HepG2 (cell line): ENCODE measurements at regions not wholly inside any gene's neighbourhood (a gene's known extent, or its start where the extent isn't known, plus 50 kb on each side); places are given as distances from the start of the nearest gene placed in this dataset.

Experiments
- AKAP8 ChIP-seq: sonication (generic); formaldehyde crosslinking; IDR thresholded peaks from 2 replicates; pipeline ENCODE4 v1.5.1; 2020; ENCODE audit warnings: mild to moderate bottlenecking, missing genetic modification reagents
- CEBPZ ChIP-seq: IDR thresholded peaks from 2 replicates; pipeline ENCODE4 v1.6.1; 2012; ENCODE audit warnings: low read length, improper control_type of control experiment
- CENPBD1 ChIP-seq: sonication (generic); formaldehyde crosslinking; IDR thresholded peaks from 2 replicates; pipeline ENCODE4 v1.8.0; 2022; ENCODE audit warnings: missing genetic modification reagents, low read depth, mild to moderate bottlenecking, borderline replicate concordance
- FOXO1 ChIP-seq: sonication (generic); formaldehyde crosslinking; IDR thresholded peaks from 2 replicates; pipeline ENCODE4 v1.4.0; 2020; ENCODE audit warnings: missing genetic modification reagents
- HNF4G ChIP-seq, 2 experiments: sonication (generic) in 1 of 2; formaldehyde crosslinking in 1 of 2; IDR thresholded peaks; 2 replicates each; pipeline versions ENCODE4 v1.4.0 to v1.6.1; 2011 to 2020; ENCODE audit warnings: borderline replicate concordance in 2 of 2, low read depth in 2 of 2, mild to moderate bottlenecking in 2 of 2, low read length in 1 of 2, missing genetic modification reagents in 1 of 2, moderate library complexity in 1 of 2
- KLF12 ChIP-seq: sonication (generic); formaldehyde crosslinking; IDR thresholded peaks from 2 replicates; pipeline ENCODE4 v1.4.0; 2020; ENCODE audit warnings: missing genetic modification reagents, borderline replicate concordance
- NKX3-1 ChIP-seq: sonication (generic); formaldehyde crosslinking; IDR thresholded peaks from 2 replicates; pipeline ENCODE4 v1.5.0; 2020; ENCODE audit warnings: missing genetic modification reagents
- RAD21 ChIP-seq: fragments of 450-650 bp; formaldehyde crosslinking; IDR thresholded peaks from 2 replicates; pipeline ENCODE4 v1.5.0; 2020; ENCODE audit warnings: mild to moderate bottlenecking
- RAD51 ChIP-seq: fragments of 450-650 bp; IDR thresholded peaks from 2 replicates; pipeline ENCODE4 v1.6.1; 2016; ENCODE audit warnings: borderline replicate concordance
- RFXANK ChIP-seq: IDR thresholded peaks from 2 replicates; pipeline ENCODE4 v1.6.1; 2016
- SCMH1 ChIP-seq: sonication (generic); formaldehyde crosslinking; IDR thresholded peaks from 2 replicates; pipeline ENCODE4 v1.9.0; 2021; ENCODE audit warnings: missing genetic modification reagents, mild to moderate bottlenecking, borderline replicate concordance
- SMAD3 ChIP-seq: sonication (generic); formaldehyde crosslinking; IDR thresholded peaks from 2 replicates; pipeline ENCODE4 v1.4.0; 2020; ENCODE audit warnings: missing genetic modification reagents
- TCF7 ChIP-seq: sonication (generic); IDR thresholded peaks from 2 replicates; pipeline ENCODE4 v1.6.1; 2016; ENCODE audit warnings: antibody characterized with exemption, low read depth
- THAP8 ChIP-seq: sonication (generic); formaldehyde crosslinking; IDR thresholded peaks from 2 replicates; pipeline ENCODE4 v1.5.1; 2020; ENCODE audit warnings: missing genetic modification reagents, mild to moderate bottlenecking, borderline replicate concordance
- TOPORS ChIP-seq: sonication (generic); formaldehyde crosslinking; IDR thresholded peaks from 2 replicates; pipeline ENCODE4 v1.8.0; 2023; ENCODE audit warnings: mild to moderate bottlenecking, missing genetic modification reagents
- ZMAT3 ChIP-seq: sonication (generic); formaldehyde crosslinking; conservative IDR thresholded peaks from 2 replicates; pipeline ENCODE4 v1.7.0; 2021; ENCODE audit warnings: missing genetic modification reagents
- ZNF12 ChIP-seq: sonication (generic); formaldehyde crosslinking; IDR thresholded peaks from 2 replicates; pipeline ENCODE4 v1.5.0; 2020; ENCODE audit warnings: missing genetic modification reagents
- ZNF234 ChIP-seq: sonication (generic); formaldehyde crosslinking; conservative IDR thresholded peaks from 2 replicates; pipeline ENCODE4 v1.5.1; 2020; ENCODE audit warnings: mild to moderate bottlenecking, missing genetic modification reagents
- ZNF382 ChIP-seq: sonication (generic); formaldehyde crosslinking; IDR thresholded peaks from 2 replicates; pipeline ENCODE4 v1.5.0; 2020; ENCODE audit warnings: missing genetic modification reagents, mild to moderate bottlenecking, borderline replicate concordance
- ZNF460 ChIP-seq: sonication (generic); formaldehyde crosslinking; IDR thresholded peaks from 2 replicates; pipeline ENCODE4 v1.5.1; 2020; ENCODE audit warnings: missing genetic modification reagents, mild to moderate bottlenecking, borderline replicate concordance
- ZNF737 ChIP-seq: sonication (generic); formaldehyde crosslinking; IDR thresholded peaks from 2 replicates; pipeline ENCODE4 v1.5.0; 2020; ENCODE audit warnings: missing genetic modification reagents, mild to moderate bottlenecking, borderline replicate concordance
- ZNF790 ChIP-seq: sonication (generic); formaldehyde crosslinking; IDR thresholded peaks from 2 replicates; pipeline ENCODE4 v1.8.0; 2022; ENCODE audit warnings: missing genetic modification reagents, mild to moderate bottlenecking, borderline replicate concordance
- ZSCAN21 ChIP-seq: sonication (generic); formaldehyde crosslinking; IDR thresholded peaks from 2 replicates; pipeline ENCODE4 v1.8.0; 2022; ENCODE audit warnings: mild to moderate bottlenecking, missing genetic modification reagents, moderate library complexity, borderline replicate concordance
- ZXDC ChIP-seq: sonication (generic); formaldehyde crosslinking; IDR thresholded peaks from 2 replicates; pipeline ENCODE4 v1.5.0; 2020; ENCODE audit warnings: mild to moderate bottlenecking, missing genetic modification reagents

- no peak for TF ChIP-seq RAD51
- TF ChIP-seq ZMAT3 = no peak
- TF ChIP-seq RAD21 (CRISPR knock-in tag) = no peak
- TF ChIP-seq NKX3-1 = no peak
- TF ChIP-seq ZXDC (CRISPR knock-in tag) = no peak
- TF ChIP-seq HNF4G (IDR thresholded peaks at IDR 0.05; ENCODE audit: borderline replicate concordance, low read depth, low read length) = peak; percentile 75
- TF ChIP-seq HNF4G (CRISPR knock-in tag; IDR thresholded peaks at IDR 0.05; ENCODE audit: borderline replicate concordance, low read depth) = peak; percentile 63; the same call in 1 of the 2 replicates
- no peak for TF ChIP-seq ZNF12 (CRISPR knock-in tag)
- no peak for TF ChIP-seq AKAP8 (CRISPR knock-in tag)
- no peak for TF ChIP-seq ZNF460 (CRISPR knock-in tag)
- TF ChIP-seq ZNF737 = no peak
- no peak for TF ChIP-seq THAP8 (CRISPR knock-in tag)
- no peak for TF ChIP-seq SCMH1
- no peak for TF ChIP-seq CENPBD1 (CRISPR knock-in tag)
- no peak for TF ChIP-seq ZNF790 (CRISPR knock-in tag)
- TF ChIP-seq FOXO1 (CRISPR knock-in tag) = peak; percentile 79
- no peak for TF ChIP-seq ZNF234 (CRISPR knock-in tag)
- no peak for TF ChIP-seq TOPORS (CRISPR knock-in tag)
- TF ChIP-seq KLF12 (CRISPR knock-in tag) = no peak
- TF ChIP-seq SMAD3 (CRISPR knock-in tag) = no peak
- TF ChIP-seq CEBPZ = no peak
- TF ChIP-seq ZNF382 = no peak
- TF ChIP-seq ZSCAN21 (CRISPR knock-in tag) = no peak
- TF ChIP-seq TCF7 = no peak
- peak; percentile 88 for TF ChIP-seq RFXANK (CRISPR knock-in tag)
Observed at GRCh38 chr19:56973713-56974555, 133.4 kb upstream of the PEG3 start (continued).
